IPS-15b (cell line): ENCODE measurements at regions not wholly inside any gene's neighbourhood (a gene's known extent, or its start where the extent isn't known, plus 50 kb on each side); places are given as distances from the start of the nearest gene placed in this dataset.
"Not testable (repeated sequence)": the region's sequence is repeated elsewhere in the genome, so short reads cannot be mapped to it uniquely, and the experiment has no call there.

Experiments
- H3K27me3 ChIP-seq: one replicate; pipeline ENCODE4 v1.6.1; 2013; ENCODE audit warnings: low read length; ENCODE audit not compliant: control insufficient read depth, insufficient read depth
- H3K36me3 ChIP-seq: one replicate; pipeline ENCODE4 v1.6.1; 2013; ENCODE audit warnings: low read length; ENCODE audit not compliant: control insufficient read depth, insufficient read depth
- H3K4me1 ChIP-seq: one replicate; pipeline ENCODE4 v1.6.1; 2013; ENCODE audit warnings: mild to moderate bottlenecking, low read length; ENCODE audit not compliant: control insufficient read depth, insufficient read depth
- H3K4me3 ChIP-seq: one replicate; pipeline ENCODE4 v1.5.1; 2013; ENCODE audit warnings: low read depth, low read length
- H3K9ac ChIP-seq: one replicate; pipeline ENCODE4 v1.6.1; 2013; ENCODE audit warnings: low read depth, mild to moderate bottlenecking, low read length
- H3K9me3 ChIP-seq: one replicate; pipeline ENCODE4 v1.6.1; 2013; ENCODE audit warnings: mild to moderate bottlenecking, low read length; ENCODE audit not compliant: control insufficient read depth, insufficient read depth

DNA sequence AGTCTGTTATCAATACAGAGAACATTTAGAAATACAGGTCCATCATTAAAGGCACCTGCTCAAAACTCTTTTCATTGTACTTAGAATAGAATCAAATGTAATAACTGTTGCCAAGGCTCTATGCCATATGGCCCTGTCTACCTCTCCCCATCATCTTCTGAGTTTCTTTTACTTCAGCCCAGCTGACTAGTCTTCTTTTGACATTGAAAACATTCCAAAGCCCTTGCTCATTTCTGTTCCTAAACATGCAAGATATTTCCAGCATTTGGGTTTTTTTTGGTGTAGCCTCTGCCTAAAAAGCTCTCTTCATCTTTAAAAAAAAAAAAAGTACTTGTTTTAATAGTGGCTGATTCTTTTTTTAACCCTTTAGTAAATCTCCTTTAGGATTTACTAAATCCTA is 165.5 kb upstream of the SMIM30 start:
- Histone ChIP-seq H3K36me3 (no peaks in the 10 kb centered on the region), H3K4me3 (no peak overlapping the region), H3K4me1 (no peaks in the 10 kb centered on the region)

DNA sequence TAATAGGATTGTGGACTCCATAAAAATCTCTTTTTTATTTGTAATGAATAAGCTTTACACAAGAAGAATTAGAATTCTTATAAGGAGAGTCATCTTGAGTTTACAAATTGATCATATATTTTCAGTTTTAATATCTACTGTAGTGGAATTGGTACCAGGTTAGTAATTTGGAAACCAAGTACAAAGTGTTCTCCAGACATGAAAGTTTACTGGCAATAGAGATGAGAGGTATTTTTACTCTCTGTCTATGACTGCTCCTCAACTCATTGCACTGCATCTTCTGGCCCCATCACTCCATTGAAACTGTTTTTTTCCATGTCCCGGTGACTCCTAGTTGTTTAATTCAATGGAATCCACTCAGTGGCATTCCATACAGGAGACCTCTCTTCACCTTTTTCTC is 164.5 kb upstream of the SMIM30 start:
- H3K27me3 ChIP-seq, result no peaks in the 10 kb centered on the region
- H3K9ac ChIP-seq, result no peak overlapping the region
- H3K4me3 ChIP-seq, result no peak overlapping the region
- no peaks in the 10 kb centered on the region for H3K9me3 ChIP-seq
- H3K4me1 ChIP-seq, result no peaks in the 10 kb centered on the region
- no peaks in the 10 kb centered on the region for H3K36me3 ChIP-seq

More for the DNA sequence above, 165.5 kb upstream of the SMIM30 start:
- H3K9ac ChIP-seq, result no peak overlapping the region
- H3K27me3 ChIP-seq, result no peaks in the 10 kb centered on the region
- H3K9me3 ChIP-seq, result no peaks in the 10 kb centered on the region

DNA sequence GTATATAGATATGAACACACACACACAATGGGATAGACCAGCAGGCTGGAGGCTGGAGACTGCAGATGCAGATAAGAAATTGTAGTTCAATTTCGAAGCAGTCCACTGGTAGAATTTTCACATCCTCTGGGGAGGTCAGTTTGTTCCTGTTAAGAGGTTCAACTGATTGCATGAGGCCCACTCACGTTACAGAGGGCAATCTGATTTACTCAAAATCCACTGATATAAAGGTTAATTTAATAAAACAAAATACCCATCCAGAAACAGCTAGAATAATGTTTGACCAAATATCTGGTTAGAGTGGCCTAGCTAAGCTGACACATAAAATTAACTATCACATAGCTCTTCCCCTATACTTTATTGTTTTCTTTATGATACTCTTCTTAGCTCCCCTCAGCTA is 162.9 kb upstream of the SMIM30 start:
- H3K9ac ChIP-seq, result no peak overlapping the region
- H3K36me3 ChIP-seq, result no peaks in the 10 kb centered on the region
- no peak overlapping the region for H3K4me3 ChIP-seq
- no peaks in the 10 kb centered on the region for H3K4me1 ChIP-seq
- H3K9me3 ChIP-seq, result no peaks in the 10 kb centered on the region
- no peaks in the 10 kb centered on the region for H3K27me3 ChIP-seq

DNA sequence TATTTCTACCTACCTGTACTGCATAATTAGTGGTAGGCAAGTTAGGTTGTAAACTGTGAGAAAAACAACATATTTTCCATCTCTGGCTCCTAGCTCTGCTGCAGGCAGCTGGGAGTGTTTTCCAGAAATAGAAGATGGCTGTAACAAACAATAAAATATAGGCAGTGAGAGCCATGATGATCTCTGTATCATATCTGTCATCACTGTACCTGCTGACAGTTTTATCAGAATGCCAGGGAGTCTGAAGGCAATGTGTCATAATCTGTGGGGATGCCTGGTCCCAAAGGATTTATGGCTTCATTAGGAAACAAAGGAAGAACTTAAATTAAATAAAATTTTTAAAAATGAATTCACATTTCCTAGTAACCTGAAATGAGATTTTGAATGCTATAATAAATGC is 160.9 kb upstream of the SMIM30 start:
- H3K9ac ChIP-seq, result no peak overlapping the region

DNA sequence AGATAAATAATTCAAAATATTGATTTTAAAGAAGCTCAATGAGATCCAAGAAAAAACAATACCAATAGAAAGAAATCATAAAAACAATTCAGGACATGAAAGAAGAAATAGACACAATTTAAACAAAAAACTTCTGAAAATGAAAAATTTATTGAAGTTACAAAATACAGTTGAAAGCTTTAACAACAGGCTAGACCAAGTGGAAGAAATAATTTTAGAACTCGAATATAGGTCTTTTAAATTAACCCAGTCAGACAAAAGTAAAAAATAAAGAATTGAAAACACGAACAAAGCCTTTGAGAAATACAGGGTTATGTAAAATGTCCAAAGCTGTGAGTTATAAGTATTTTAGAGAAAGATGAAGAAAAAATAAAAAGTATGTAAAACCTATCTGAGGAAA is 152.4 kb upstream of the SMIM30 start:
- Histone ChIP-seq H3K9me3 (no peaks in the 10 kb centered on the region), H3K36me3 (no peaks in the 10 kb centered on the region), H3K27me3 (no peaks in the 10 kb centered on the region), H3K4me3 (no peak overlapping the region), H3K4me1 (no peaks in the 10 kb centered on the region), H3K9ac (no peak overlapping the region)

More for the DNA sequence above, 160.9 kb upstream of the SMIM30 start:
- no peaks in the 10 kb centered on the region for H3K27me3 ChIP-seq
- H3K36me3 ChIP-seq, result no peaks in the 10 kb centered on the region
- no peaks in the 10 kb centered on the region for H3K9me3 ChIP-seq
- no peaks in the 10 kb centered on the region for H3K4me1 ChIP-seq
- no peak overlapping the region for H3K4me3 ChIP-seq

DNA sequence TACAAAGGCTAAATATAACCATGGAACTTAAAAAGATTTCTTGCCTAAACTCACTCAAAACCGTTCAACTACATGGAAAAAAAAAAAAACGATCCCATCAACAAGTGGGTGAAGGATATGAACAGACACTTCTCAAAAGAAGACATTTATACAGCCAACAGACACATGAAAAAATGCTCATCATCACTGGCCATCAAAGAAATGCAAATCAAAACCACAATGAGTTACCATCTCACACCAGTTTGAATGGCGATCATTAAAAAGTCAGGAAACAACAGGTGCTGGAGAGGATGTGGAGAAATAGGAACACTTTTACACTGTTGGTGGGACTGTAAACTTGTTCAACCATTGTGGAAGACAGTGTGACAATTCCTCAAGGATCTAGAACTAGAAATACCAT is 151.2 kb upstream of the SMIM30 start:
- H3K9me3 ChIP-seq, H3K36me3 ChIP-seq, H3K27me3 ChIP-seq, H3K4me1 ChIP-seq, H3K9ac ChIP-seq, H3K4me3 ChIP-seq: not testable (repeated sequence)

DNA sequence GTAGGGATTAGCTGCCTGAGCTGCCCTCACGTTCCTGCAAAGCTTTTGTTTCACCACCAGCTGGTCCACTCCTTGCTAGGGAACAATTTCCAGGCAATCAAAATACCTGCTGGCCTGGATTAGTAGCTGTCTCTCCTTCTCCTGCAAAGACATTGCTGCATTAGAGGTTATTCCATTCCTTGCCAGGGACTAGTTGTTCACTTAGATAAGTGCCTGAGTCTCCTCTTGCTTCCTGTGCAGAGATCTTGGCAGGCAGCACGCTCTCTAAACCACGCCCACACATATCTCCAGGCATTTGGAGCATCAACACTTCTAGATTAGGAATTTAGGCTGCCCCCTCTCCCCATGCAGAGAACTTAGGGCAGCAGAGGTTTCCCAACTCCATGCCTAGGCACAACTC is 150.4 kb upstream of the SMIM30 start:
- H3K4me1 ChIP-seq, result no peaks in the 10 kb centered on the region
- H3K4me3 ChIP-seq, result no peak overlapping the region
- no peaks in the 10 kb centered on the region for H3K27me3 ChIP-seq
- H3K9me3 ChIP-seq, result no peaks in the 10 kb centered on the region
- no peak overlapping the region for H3K9ac ChIP-seq
- no peaks in the 10 kb centered on the region for H3K36me3 ChIP-seq

DNA sequence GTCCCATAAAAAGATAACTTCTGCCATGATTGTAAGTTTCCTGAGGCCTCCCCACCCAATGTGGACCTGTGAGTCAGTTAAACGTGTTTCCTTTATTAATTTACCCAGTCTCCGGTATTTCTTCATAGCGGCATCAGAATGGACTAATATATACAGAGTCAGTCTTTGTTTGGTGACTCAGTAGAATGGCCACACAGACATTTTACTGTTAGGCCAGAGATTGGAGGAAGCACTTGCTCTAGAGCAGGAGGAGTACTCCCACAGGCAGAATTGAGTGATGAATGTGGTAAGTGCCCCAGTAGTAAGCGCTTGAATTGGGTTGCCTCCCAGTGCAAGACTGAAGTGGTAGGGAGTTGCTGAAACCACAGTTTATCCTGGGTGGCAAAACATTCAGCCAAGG is 149.5 kb upstream of the SMIM30 start:
- Histone ChIP-seq H3K9ac (no peak overlapping the region), H3K36me3 (no peaks in the 10 kb centered on the region), H3K27me3 (no peaks in the 10 kb centered on the region), H3K4me3 (no peak overlapping the region), H3K9me3 (no peaks in the 10 kb centered on the region), H3K4me1 (no peaks in the 10 kb centered on the region)

DNA sequence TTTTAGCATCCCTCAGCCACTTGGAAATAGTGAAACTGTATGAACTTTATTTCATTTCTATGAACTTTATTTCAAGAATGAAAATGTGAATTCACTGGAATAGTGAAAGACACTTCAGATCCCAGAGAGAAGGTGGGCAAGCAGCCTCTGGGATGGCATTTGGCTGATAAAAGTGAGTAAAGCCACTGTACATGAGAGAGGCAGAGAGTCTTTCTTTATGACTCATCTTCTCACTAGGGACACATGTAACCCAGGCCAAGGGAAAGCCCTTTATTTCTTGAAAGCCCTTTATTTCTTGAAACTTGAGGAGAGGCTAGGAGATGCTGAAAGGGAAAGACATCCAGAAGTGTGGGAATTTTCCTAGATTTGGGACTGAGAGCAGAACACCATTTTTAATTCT is 148.9 kb upstream of the SMIM30 start:
- H3K27me3 ChIP-seq, result no peaks in the 10 kb centered on the region
- H3K9ac ChIP-seq, result no peak overlapping the region
- no peaks in the 10 kb centered on the region for H3K4me1 ChIP-seq
- no peaks in the 10 kb centered on the region for H3K36me3 ChIP-seq
- no peaks in the 10 kb centered on the region for H3K9me3 ChIP-seq
- H3K4me3 ChIP-seq, result no peak overlapping the region

DNA sequence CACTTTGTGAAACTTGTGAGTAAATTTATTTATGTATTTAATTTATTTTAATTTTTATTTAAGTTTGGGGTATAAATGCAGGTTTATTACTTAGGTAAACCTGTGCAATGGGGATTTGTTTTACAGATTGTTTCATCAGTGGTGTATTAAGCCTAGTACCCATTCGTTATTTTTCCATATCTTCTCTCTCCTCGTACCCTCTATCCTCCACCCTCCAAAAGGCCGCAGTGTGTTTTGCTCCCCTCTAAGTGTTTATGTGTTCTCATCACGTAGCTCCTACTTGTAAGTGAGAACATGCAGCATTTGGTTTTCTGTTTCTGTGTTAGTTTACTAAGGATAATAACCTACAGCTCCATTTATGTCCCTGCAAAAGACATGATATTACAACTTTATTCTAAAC is 145.4 kb upstream of the SMIM30 start:
- Histone ChIP-seq H3K4me3 (no peak overlapping the region), H3K36me3 (no peaks in the 10 kb centered on the region), H3K9ac (no peak overlapping the region), H3K4me1 (no peaks in the 10 kb centered on the region), H3K9me3 (no peaks in the 10 kb centered on the region), H3K27me3 (no peaks in the 10 kb centered on the region)

DNA sequence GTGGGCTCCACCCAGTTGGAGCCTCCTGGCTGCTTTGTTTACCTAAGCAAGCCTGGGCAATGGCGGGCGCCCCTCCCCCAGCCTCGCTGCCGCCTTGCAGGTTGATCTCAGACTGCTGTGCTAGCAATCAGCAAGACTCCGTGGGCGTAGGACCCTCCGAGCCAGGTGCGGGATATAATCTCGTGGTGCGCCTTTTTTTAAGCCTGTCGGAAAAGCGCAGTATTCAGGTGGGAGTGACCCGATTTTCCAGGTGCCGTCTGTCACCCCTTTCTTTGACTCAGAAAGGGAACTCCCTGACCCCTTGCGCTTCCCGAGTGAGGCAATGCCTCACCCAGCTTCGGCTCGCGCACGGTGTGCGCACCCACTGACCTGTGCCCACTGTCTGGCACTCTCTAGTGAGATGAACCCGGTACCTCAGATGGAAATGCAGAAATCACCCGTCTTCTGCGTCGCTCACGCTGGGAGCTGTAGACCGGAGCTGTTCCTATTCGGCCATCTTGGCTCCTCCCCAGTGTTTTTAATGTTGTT is 144.9 kb upstream of the SMIM30 start:
- H3K9me3 ChIP-seq, H3K27me3 ChIP-seq, H3K9ac ChIP-seq, H3K36me3 ChIP-seq, H3K4me1 ChIP-seq, H3K4me3 ChIP-seq: not testable (repeated sequence)

DNA sequence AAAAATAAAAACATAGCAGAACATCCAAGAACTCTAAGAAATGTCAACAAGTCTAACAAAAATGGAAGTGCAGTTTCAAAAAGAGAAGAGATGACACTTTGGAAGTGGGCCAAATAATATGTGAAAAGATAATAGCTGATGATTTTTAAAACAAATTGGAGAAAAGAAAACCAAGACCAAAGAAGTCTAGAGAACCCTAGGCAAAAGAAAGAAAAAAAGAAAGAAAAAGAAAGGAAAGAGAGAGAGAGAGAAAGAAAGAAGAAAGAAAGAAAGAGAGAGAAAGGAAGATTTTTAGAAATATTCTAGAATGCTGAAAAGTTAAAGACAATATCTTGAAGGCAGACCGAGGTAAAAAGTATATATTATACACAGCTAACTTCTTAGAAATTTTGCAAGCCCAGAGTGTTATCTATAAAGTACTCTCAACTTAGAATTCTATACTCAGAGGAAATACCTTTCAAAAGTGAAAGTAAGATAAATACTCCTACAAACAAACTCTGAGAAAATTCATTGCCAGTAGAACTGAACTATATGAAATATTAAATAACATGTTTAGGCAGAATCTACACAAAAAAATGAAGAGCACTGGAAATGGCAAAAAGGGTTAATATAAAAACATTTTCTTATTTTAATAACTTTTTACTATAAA is 138.7 kb upstream of the SMIM30 start:
- Histone ChIP-seq H3K4me1 (no peaks in the 10 kb centered on the region), H3K27me3 (no peaks in the 10 kb centered on the region), H3K9ac (no peak overlapping the region), H3K36me3 (no peaks in the 10 kb centered on the region), H3K9me3 (no peaks in the 10 kb centered on the region), H3K4me3 (no peak overlapping the region)
